ENCODE measurements at regions not wholly inside any gene's neighbourhood (a gene's known extent, or its start where the extent isn't known, plus 50 kb on each side); places are given as distances from the start of the nearest gene placed in this dataset.

- Histone ChIP-seq H4K20me1 (ENCODE audit: insufficient read depth) (no peaks in the 10 kb centered on the region), H3K9me3 (no peaks in the 10 kb centered on the region), H3K79me2 (ENCODE audit: insufficient read depth) (no peaks in the 10 kb centered on the region), H3K4me3 (ENCODE audit: low read depth in 2 of 2, low read length in 1 of 2) (no peak overlapping the region), H2AFZ (ENCODE audit: low read depth) (no peak overlapping the region; the same call in 1 of the 2 replicates), H3K36me3 (replicated peaks in 1 of 2; ENCODE audit: control insufficient read depth in 1 of 2, insufficient read depth in 2 of 2, low read length in 1 of 2) (no peaks in the 10 kb centered on the region), H3K27me3 (ENCODE audit: insufficient read depth) (no peaks in the 10 kb centered on the region), H3F3A (replicated peaks; ENCODE audit: insufficient read depth) (no peaks in the 10 kb centered on the region), H3K27ac (ENCODE audit: low read depth in 2 of 2, low read length in 1 of 2) (no peak overlapping the region), H3K4me2 (no peak overlapping the region), H3K9me2 (no peaks in the 10 kb centered on the region), H3K4me1 (ENCODE audit: control insufficient read depth in 1 of 2, insufficient read depth in 2 of 2, low read depth in 1 of 2, low read length in 1 of 2) (no peaks in the 10 kb centered on the region; a peak in 1 of 4 replicates), H3K9ac (no peak overlapping the region)
- 90% methylated on average over 3 of the region's 3 CpGs for WGBS (ENCODE audit: low lambda C conversion rate)
- no peak for TF ChIP-seq CTCF (IDR thresholded peaks at IDR 0.05)
- TF ChIP-seq, protein P1, sequence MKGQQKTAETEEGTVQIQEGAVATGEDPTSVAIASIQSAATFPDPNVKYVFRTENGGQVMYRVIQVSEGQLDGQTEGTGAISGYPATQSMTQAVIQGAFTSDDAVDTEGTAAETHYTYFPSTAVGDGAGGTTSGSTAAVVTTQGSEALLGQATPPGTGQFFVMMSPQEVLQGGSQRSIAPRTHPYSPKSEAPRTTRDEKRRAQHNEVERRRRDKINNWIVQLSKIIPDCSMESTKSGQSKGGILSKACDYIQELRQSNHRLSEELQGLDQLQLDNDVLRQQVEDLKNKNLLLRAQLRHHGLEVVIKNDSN (IDR thresholded peaks at IDR 0.05; ENCODE audit: borderline replicate concordance, low read depth): no peak
- TF ChIP-seq ZBTB33 (IDR thresholded peaks at IDR 0.05; ENCODE audit: borderline replicate concordance, low read depth): no peak
- TF ChIP-seq YY1 (IDR thresholded peaks at IDR 0.05; ENCODE audit: low read depth): no peak
- no peak for TF ChIP-seq PBX3 (IDR thresholded peaks at IDR 0.05)
- TF ChIP-seq SIN3A (IDR thresholded peaks at IDR 0.05; ENCODE audit: borderline replicate concordance, low read depth, low read length): no peak
- no peak for TF ChIP-seq TCF12 (IDR thresholded peaks at IDR 0.05)
- TF ChIP-seq CHD2 (IDR thresholded peaks at IDR 0.05; ENCODE audit: low read length, partially characterized antibody): no peak
- TF ChIP-seq, protein P2, sequence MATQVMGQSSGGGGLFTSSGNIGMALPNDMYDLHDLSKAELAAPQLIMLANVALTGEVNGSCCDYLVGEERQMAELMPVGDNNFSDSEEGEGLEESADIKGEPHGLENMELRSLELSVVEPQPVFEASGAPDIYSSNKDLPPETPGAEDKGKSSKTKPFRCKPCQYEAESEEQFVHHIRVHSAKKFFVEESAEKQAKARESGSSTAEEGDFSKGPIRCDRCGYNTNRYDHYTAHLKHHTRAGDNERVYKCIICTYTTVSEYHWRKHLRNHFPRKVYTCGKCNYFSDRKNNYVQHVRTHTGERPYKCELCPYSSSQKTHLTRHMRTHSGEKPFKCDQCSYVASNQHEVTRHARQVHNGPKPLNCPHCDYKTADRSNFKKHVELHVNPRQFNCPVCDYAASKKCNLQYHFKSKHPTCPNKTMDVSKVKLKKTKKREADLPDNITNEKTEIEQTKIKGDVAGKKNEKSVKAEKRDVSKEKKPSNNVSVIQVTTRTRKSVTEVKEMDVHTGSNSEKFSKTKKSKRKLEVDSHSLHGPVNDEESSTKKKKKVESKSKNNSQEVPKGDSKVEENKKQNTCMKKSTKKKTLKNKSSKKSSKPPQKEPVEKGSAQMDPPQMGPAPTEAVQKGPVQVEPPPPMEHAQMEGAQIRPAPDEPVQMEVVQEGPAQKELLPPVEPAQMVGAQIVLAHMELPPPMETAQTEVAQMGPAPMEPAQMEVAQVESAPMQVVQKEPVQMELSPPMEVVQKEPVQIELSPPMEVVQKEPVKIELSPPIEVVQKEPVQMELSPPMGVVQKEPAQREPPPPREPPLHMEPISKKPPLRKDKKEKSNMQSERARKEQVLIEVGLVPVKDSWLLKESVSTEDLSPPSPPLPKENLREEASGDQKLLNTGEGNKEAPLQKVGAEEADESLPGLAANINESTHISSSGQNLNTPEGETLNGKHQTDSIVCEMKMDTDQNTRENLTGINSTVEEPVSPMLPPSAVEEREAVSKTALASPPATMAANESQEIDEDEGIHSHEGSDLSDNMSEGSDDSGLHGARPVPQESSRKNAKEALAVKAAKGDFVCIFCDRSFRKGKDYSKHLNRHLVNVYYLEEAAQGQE (IDR thresholded peaks at IDR 0.05; ENCODE audit: low read depth, low read length): no peak
- no peak for TF ChIP-seq JUND (IDR thresholded peaks at IDR 0.05)
- TF ChIP-seq IRF3 (IDR thresholded peaks at IDR 0.05; ENCODE audit: low read depth, low read length): no peak
- TF ChIP-seq ELF1 (IDR thresholded peaks at IDR 0.05): no peak
- no peak for TF ChIP-seq FOXJ3 (CRISPR knock-in tag; IDR thresholded peaks at IDR 0.05)
- no peak for TF ChIP-seq TEAD4 (IDR thresholded peaks at IDR 0.05; ENCODE audit: borderline replicate concordance, insufficient read depth)
- no peak for TF ChIP-seq RAD21 (IDR thresholded peaks at IDR 0.05; ENCODE audit: low read length)
- TF ChIP-seq USF2 (IDR thresholded peaks at IDR 0.05; ENCODE audit: borderline replicate concordance, low read depth, low read length): no peak
- TF ChIP-seq EP300 (IDR thresholded peaks at IDR 0.05; ENCODE audit: borderline replicate concordance in 1 of 2, low read depth in 1 of 2, low read length in 1 of 2): no peak
- no peak for TF ChIP-seq RXRA (IDR thresholded peaks at IDR 0.05; ENCODE audit: borderline replicate concordance, low read depth)
- ChIA-PET CTCF (no interaction called here), POLR2A (no interaction called here)
- no peak for DNase-seq
These were observed 365.0 kb downstream of the SEMA3D start for GRCh38 chr7:84821671-84822534.
